Endothelial cell of umbilical vein (primary cell): ENCODE measurements at regions not wholly inside any gene's neighbourhood (a gene's known extent, or its start where the extent isn't known, plus 50 kb on each side); places are given as distances from the start of the nearest gene placed in this dataset.
A peak's percentile ranks its signal among the peaks of the same experiment; 100 is the strongest.

Experiments
- BruUV-seq: library from RNA; stranded (reverse); fragments of 400-500 nt; replicated peaks from 2 replicates; lab custom pipeline; 2021; lab: Mats Ljungman, UMichigan
- CTCF ChIA-PET: fragments of 300-600, 350-600 bp; sonication (Branson Sonifier 250); formaldehyde crosslinking; loops from one replicate; lab custom pipeline; 2021; ENCODE audit warnings: antibody characterized with exemption, inconsistent platforms; lab: Charles Lee
- POLR2A ChIA-PET: fragments of 300-600, 350-600 bp; sonication (Branson Sonifier 250); formaldehyde crosslinking; loops from one replicate; lab custom pipeline; 2021; ENCODE audit warnings: antibody characterized with exemption, inconsistent platforms; lab: Charles Lee
- DNase-seq: peaks from one replicate; pipeline ENCODE4 v3.0.0-alpha.2; 2011; ENCODE audit warnings: low read depth, low spot score
- FAIRE-seq: peaks from 2 replicates; lab custom pipeline; 2011; peaks lifted over from hg19 to GRCh38; lab: Jason Lieb, UNC
- H2AFZ ChIP-seq: 2 replicates; pipeline ENCODE4 v1.6.0; 2012; ENCODE audit warnings: low read depth, low read length, control low read depth, inconsistent platforms
- H3K27ac ChIP-seq: 2 replicates; pipeline ENCODE4 v1.5.1; 2011; ENCODE audit warnings: low read depth, mild to moderate bottlenecking, control low read depth, low read length, moderate library complexity; ENCODE audit not compliant: insufficient read depth
- H3K27me3 ChIP-seq, 2 experiments: 2 replicates each; pipeline versions ENCODE4 v1.6.0 to v1.6.1; 2011; ENCODE audit warnings: low read length in 2 of 2, mixed read lengths in 1 of 2; ENCODE audit not compliant: control insufficient read depth in 2 of 2, insufficient read depth in 2 of 2
- H3K36me3 ChIP-seq, 2 experiments: 2 replicates in 1 of 2; 3 replicates in 1 of 2; pipeline ENCODE4 v1.5.1; 2011; ENCODE audit warnings: low read length in 2 of 2, mild to moderate bottlenecking in 1 of 2, moderate library complexity in 1 of 2; ENCODE audit not compliant: control insufficient read depth in 2 of 2, insufficient read depth in 2 of 2; ENCODE audit errors: extremely low read depth in 1 of 2
- H3K4me1 ChIP-seq: 3 replicates; pipeline ENCODE4 v1.5.1; 2011; ENCODE audit warnings: mild to moderate bottlenecking, low read length; ENCODE audit not compliant: control insufficient read depth, insufficient read depth; ENCODE audit errors: extremely low read depth
- H3K4me2 ChIP-seq: 2 replicates; pipeline ENCODE4 v1.6.1; 2011; ENCODE audit warnings: low read length, control low read depth, mixed read lengths; ENCODE audit not compliant: insufficient read depth
- H3K4me3 ChIP-seq, 3 experiments: fragments of 200-600 bp in 1 of 3; sonication (generic), shearing (Covaris generic) in 1 of 3; replicated peaks in 1 of 3; 2 replicates each; pipeline ENCODE4 v1.5.1; 2011 to 2016; ENCODE audit warnings: control low read depth in 3 of 3, low read length in 3 of 3, mild to moderate bottlenecking in 2 of 3, inconsistent platforms in 1 of 3, low read depth in 1 of 3, moderate library complexity in 1 of 3; ENCODE audit not compliant: insufficient read depth in 1 of 3
- H3K79me2 ChIP-seq: 2 replicates; pipeline ENCODE4 v1.6.0; 2012; ENCODE audit warnings: low read length, inconsistent platforms; ENCODE audit not compliant: control insufficient read depth, insufficient read depth
- H3K9ac ChIP-seq: replicated peaks from 2 replicates; pipeline ENCODE3; 2011; ENCODE audit warnings: low read length, control low read depth; ENCODE audit not compliant: insufficient read depth; ENCODE audit errors: extremely low read depth
- H3K9me1 ChIP-seq: replicated peaks from 3 replicates; pipeline ENCODE4 v1.6.0; 2011; ENCODE audit warnings: mild to moderate bottlenecking, low read length; ENCODE audit not compliant: control insufficient read depth, insufficient read depth; ENCODE audit errors: extremely low read depth
- H3K9me3 ChIP-seq: replicated peaks from 2 replicates; pipeline ENCODE4 v1.5.1; 2012; ENCODE audit warnings: low read length, inconsistent platforms; ENCODE audit not compliant: control insufficient read depth, insufficient read depth
- H4K20me1 ChIP-seq: replicated peaks from 2 replicates; pipeline ENCODE3; 2011; ENCODE audit warnings: mild to moderate bottlenecking, low read length; ENCODE audit not compliant: control insufficient read depth, insufficient read depth; ENCODE audit errors: extremely low read depth
- CTCF ChIP-seq, 2 donors: IDR thresholded peaks; 1 replicate in 1 of 2; 2 replicates in 1 of 2; pipeline ENCODE4 v1.5.1; 2011; ENCODE audit warnings: low read length in 2 of 2, mild to moderate bottlenecking in 2 of 2, moderate library complexity in 2 of 2, control low read depth in 1 of 2, inconsistent platforms in 1 of 2, low read depth in 1 of 2; ENCODE audit not compliant: insufficient read depth in 1 of 2; ENCODE audit errors: extremely low read depth in 1 of 2
- EZH2 ChIP-seq: IDR thresholded peaks from 2 replicates; pipeline ENCODE4 v1.6.1; 2012; ENCODE audit warnings: borderline replicate concordance, low read depth, mild to moderate bottlenecking, moderate library complexity, low read length, inconsistent platforms; ENCODE audit not compliant: severe bottlenecking
- FOS ChIP-seq: IDR thresholded peaks from 2 replicates; pipeline ENCODE4 v1.6.1; 2011; ENCODE audit warnings: mild to moderate bottlenecking, low read length, moderate library complexity, borderline replicate concordance; ENCODE audit not compliant: insufficient read depth
- GATA2 ChIP-seq: IDR thresholded peaks from 2 replicates; pipeline ENCODE4 v1.7.0; 2011; ENCODE audit warnings: low read depth, mild to moderate bottlenecking, moderate library complexity, mixed read lengths, low read length; ENCODE audit not compliant: insufficient read length, insufficient read depth
- JUN ChIP-seq: IDR thresholded peaks from 2 replicates; pipeline ENCODE4 v1.6.1; 2011; ENCODE audit warnings: borderline replicate concordance, low read depth; ENCODE audit not compliant: insufficient read length, insufficient read depth
- MAX ChIP-seq: IDR thresholded peaks from 2 replicates; pipeline ENCODE4 v1.6.1; 2011; ENCODE audit not compliant: insufficient read depth, insufficient read length
- MYC ChIP-seq: IDR thresholded peaks from one replicate; pipeline ENCODE4 v1.6.1; 2011; ENCODE audit warnings: mild to moderate bottlenecking, low read depth, low read length
- POLR2A ChIP-seq: IDR thresholded peaks from 2 replicates; pipeline ENCODE4 v1.6.1; 2012; ENCODE audit warnings: low read depth, mild to moderate bottlenecking, control low read depth, low read length
- POLR2AphosphoS5 ChIP-seq: IDR thresholded peaks from 2 replicates; pipeline ENCODE4 v1.6.1; 2012; ENCODE audit warnings: low read depth, mild to moderate bottlenecking, control low read depth, low read length, moderate library complexity; ENCODE audit not compliant: insufficient read depth
- dilution Hi-C: fragments of 300-500 bp; cut with MboI; formaldehyde crosslinking; loops from one replicate; pipeline ENCODE4 v1.15.0; 2019; ENCODE audit warnings: low sequenced_read_pairs; ENCODE audit not compliant: extremely low pct_ligation_motif_present
- intact Hi-C: fragments of 100-400 bp; cut with micrococcal nuclease; formaldehyde crosslinking; loops from one replicate; pipeline ENCODE4 v1.10.0; 2022

- Histone ChIP-seq H3K4me3 (no peak overlapping the region), H3K9ac (no peak overlapping the region), H4K20me1 (no peaks in the 10 kb centered on the region), H2AFZ (no peak overlapping the region), H3K9me1 (no peaks in the 10 kb centered on the region), H3K27me3 (peaks cover 2 to 3% of the 10 kb centered on the region in 2 experiments), H3K27ac (no peak overlapping the region), H3K9me3 (no peaks in the 10 kb centered on the region), H3K4me1 (no peaks in the 10 kb centered on the region), H3K4me2 (no peak overlapping the region), H3K36me3 (no peaks in the 10 kb centered on the region), H3K79me2 (no peaks in the 10 kb centered on the region)
- intact Hi-C loops, result loop anchor here (1.0 kb wide), 3 partner anchors 109 to 979 kb away; no protein-coding TSS in a partner anchor
- BruUV-seq, result no TSS peak
- no peak for TF ChIP-seq GATA2
- peak; percentile 65 to 76 for TF ChIP-seq CTCF (IDR thresholded peaks at IDR 0.05; ENCODE audit: extremely low read depth in 1 of 2, insufficient read depth in 1 of 2, low read depth in 1 of 2, low read length in 2 of 2)
- dilution Hi-C loops, result no loop called here
- ChIA-PET CTCF (interaction anchor here (0.6 to 2.3 kb wide), 15 partner anchors 10 to 1029 kb away, joined by 3 to 25 read pairs (median 4); no protein-coding TSS in a partner anchor), POLR2A (no interaction called here)
- peak; percentile 76 for FAIRE-seq
- peak; percentile 36 for DNase-seq
These were observed 98.4 kb upstream of the HABP2 start for GRCh38 chr10:113454341-113455061.

- H3K9me1 ChIP-seq, result no peaks in the 10 kb centered on the region
- H3K27me3 ChIP-seq, result peaks cover 0 to 7% of the 10 kb centered on the region in 2 experiments
- H3K9me3 ChIP-seq, result no peaks in the 10 kb centered on the region
- no peak overlapping the region for H3K4me3 ChIP-seq
- intact Hi-C loops, result no loop called here
- H3K36me3 ChIP-seq, result no peaks in the 10 kb centered on the region
- dilution Hi-C loops, result no loop called here
- FAIRE-seq, result no peak
- H3K4me1 ChIP-seq, result no peaks in the 10 kb centered on the region
- POLR2A ChIA-PET, result no interaction called here
- H3K9ac ChIP-seq, result no peak overlapping the region
- no peak overlapping the region for H3K4me2 ChIP-seq
- H2AFZ ChIP-seq, result no peak overlapping the region
- no peaks in the 10 kb centered on the region for H4K20me1 ChIP-seq
- H3K79me2 ChIP-seq, result no peaks in the 10 kb centered on the region
- no peak for DNase-seq
- no peak overlapping the region for H3K27ac ChIP-seq
- TF ChIP-seq EZH2 (no peak), MAX (no peak), POLR2A (no peak), CTCF (IDR thresholded peaks at IDR 0.05; ENCODE audit: extremely low read depth in 1 of 2, insufficient read depth in 1 of 2, low read depth in 1 of 2, low read length in 2 of 2) (no peak), MYC (no peak), POLR2AphosphoS5 (no peak), JUN (no peak), FOS (no peak), GATA2 (no peak)
- CTCF ChIA-PET, result no interaction called here
- BruUV-seq, result no TSS peak
These were observed 96.9 kb upstream of the HABP2 start for GRCh38 chr10:113455947-113456346.
